Adrenal gland (tissue), 9 donors: ENCODE measurements at regions not wholly inside any gene's neighbourhood (a gene's known extent, or its start where the extent isn't known, plus 50 kb on each side); places are given as distances from the start of the nearest gene placed in this dataset.
"Not testable (repeated sequence)": the region's sequence is repeated elsewhere in the genome, so short reads cannot be mapped to it uniquely, and the experiment has no call there.

Source experiments
- DNase-seq, 7 donors: peaks; one replicate each; pipeline ENCODE4 v3.0.0-alpha.2; 2019 to 2020
- H3K27ac ChIP-seq, 5 donors: fragments of 200-600 bp; sonication (generic) in 4 of 5; 1 replicate in 3 of 5; 2 replicates in 2 of 5; pipeline versions ENCODE4 v1.5.1 to v1.8.0; 2016 to 2020; ENCODE audit warnings: mild to moderate bottlenecking in 1 of 5
- H3K27me3 ChIP-seq: fragments of 200-600 bp; 2 replicates; pipeline ENCODE4 v1.8.0; 2021
- H3K36me3 ChIP-seq, 2 donors: fragments of 200-600 bp; replicated peaks in 1 of 2; 1 replicate in 1 of 2; 2 replicates in 1 of 2; pipeline versions ENCODE4 v1.5.1 to v1.8.0; 2018 to 2022
- H3K4me1 ChIP-seq, 2 donors: fragments of 200-600 bp; replicated peaks in 1 of 2; 1 replicate in 1 of 2; 2 replicates in 1 of 2; pipeline versions ENCODE4 v1.5.1 to v1.8.0; 2018 to 2021
- H3K4me3 ChIP-seq, 4 donors: fragments of 200-600 bp; sonication (generic) in 3 of 4; one replicate each; pipeline ENCODE4 v1.5.1; 2016 to 2018
- H3K9me3 ChIP-seq, 3 donors: fragments of 200-600 bp; sonication (generic) in 1 of 3; replicated peaks in 1 of 3; 1 replicate in 2 of 3; 2 replicates in 1 of 3; pipeline versions ENCODE4 v1.5.1 to v1.8.0; 2016 to 2021
- POLR2A ChIP-seq, 2 donors: fragments of 450-650 bp; IDR thresholded peaks; one replicate each; pipeline ENCODE4 v1.6.1; 2017; ENCODE audit warnings: antibody characterized with exemption in 2 of 2, mild to moderate bottlenecking in 2 of 2, moderate library complexity in 1 of 2
- WGBS, 4 donors: extraction: QIAGEN DNeasy Blood & Tissue Kit in 2 of 4; methylation state at CpG; one replicate each; pipeline versions ENCODE4 v1.1.5 to v1.1.7; 2013 to 2017; 5-methylcytosine and 5-hydroxymethylcytosine counted together
- intact Hi-C, 2 donors: fragments of 100-400 bp; cut with DNase I; formaldehyde crosslinking; loops; one replicate each; pipeline versions ENCODE4 v1.14.1 to v1.15.0; 2022 to 2023
- TF ChIP-seq, protein P1 (sequence below), 6 experiments: fragments of 450-650 bp in 4 of 6; fragments of 200-600 bp in 2 of 6; sonication (generic) in 1 of 6; IDR thresholded peaks; 1 replicate in 5 of 6; 2 replicates in 1 of 6; pipeline versions ENCODE4 v1.5.1 to v1.8.0; 2016 to 2021; ENCODE audit warnings: antibody characterized with exemption in 6 of 6, mild to moderate bottlenecking in 2 of 6, moderate library complexity in 1 of 6
- donor health status: healthy with polysubstance abuse.
- donor health status: Bipolar disorder and iron deficiency.
- donor health status: DM: yes; HTN: yes; CAD: no.
- donor health status: DM: no; HTN: no; CAD: no.
- donor health status: DM: no; HTN: no; CAD: no.

DNA sequence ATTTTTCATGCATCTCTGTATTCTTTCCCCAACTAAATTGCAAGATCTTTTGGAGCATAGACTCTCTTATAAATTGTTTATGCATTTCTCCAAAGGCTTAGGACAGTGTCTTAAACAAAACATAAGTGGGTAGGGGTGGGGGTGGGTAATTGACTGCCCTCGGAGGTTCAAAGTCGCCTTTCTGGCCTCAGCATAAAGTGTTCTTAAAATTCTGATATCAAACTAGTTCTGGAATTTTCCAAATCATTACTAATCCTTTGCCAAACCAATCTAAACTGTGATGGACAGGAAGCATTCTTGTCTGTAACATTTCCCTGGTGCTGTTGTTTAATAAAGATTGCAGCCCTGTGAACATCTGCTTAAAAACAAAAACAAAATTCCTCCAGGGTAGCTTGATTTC, 61.8 kb upstream of the FAT3 start:
- H3K4me1 ChIP-seq: no peaks in the 10 kb centered on the region
- H3K9me3 ChIP-seq: no peaks in the 10 kb centered on the region
- TF ChIP-seq POLR2A (IDR thresholded peaks at IDR 0.05): no peak
- TF ChIP-seq, protein P1, sequence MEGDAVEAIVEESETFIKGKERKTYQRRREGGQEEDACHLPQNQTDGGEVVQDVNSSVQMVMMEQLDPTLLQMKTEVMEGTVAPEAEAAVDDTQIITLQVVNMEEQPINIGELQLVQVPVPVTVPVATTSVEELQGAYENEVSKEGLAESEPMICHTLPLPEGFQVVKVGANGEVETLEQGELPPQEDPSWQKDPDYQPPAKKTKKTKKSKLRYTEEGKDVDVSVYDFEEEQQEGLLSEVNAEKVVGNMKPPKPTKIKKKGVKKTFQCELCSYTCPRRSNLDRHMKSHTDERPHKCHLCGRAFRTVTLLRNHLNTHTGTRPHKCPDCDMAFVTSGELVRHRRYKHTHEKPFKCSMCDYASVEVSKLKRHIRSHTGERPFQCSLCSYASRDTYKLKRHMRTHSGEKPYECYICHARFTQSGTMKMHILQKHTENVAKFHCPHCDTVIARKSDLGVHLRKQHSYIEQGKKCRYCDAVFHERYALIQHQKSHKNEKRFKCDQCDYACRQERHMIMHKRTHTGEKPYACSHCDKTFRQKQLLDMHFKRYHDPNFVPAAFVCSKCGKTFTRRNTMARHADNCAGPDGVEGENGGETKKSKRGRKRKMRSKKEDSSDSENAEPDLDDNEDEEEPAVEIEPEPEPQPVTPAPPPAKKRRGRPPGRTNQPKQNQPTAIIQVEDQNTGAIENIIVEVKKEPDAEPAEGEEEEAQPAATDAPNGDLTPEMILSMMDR (IDR thresholded peaks at IDR 0.05): no peak
- no peak for DNase-seq
- intact Hi-C loops: no loop called here
- no peak overlapping the region for H3K4me3 ChIP-seq
- H3K27ac ChIP-seq: no peak overlapping the region
- 69 to 91% (median 76%) methylated on average over 2 of the region's 2 CpGs for WGBS, 4 donors
- H3K27me3 ChIP-seq: no peaks in the 10 kb centered on the region
- no peaks in the 10 kb centered on the region for H3K36me3 ChIP-seq

DNA sequence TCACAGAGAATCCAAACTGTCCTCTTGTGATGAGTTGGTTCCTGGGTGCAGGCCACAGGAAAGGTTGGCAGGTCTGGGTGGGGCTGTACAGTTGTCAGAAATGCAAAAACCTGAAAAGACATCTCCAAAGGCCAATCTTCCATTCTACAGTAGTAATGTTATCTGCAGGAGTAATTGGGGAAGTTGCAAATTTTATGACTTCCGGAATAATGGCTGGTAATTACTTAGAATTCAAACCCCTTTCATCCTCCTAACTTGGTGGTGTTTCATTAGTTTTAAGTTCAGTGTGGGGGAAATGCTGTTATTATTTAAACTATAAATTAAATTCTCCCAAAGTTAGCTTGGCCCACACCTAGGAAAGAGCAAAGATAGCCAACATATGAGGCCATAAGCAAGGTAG, 64.7 kb upstream of the FAT3 start:
- DNase-seq: no peak
- no peaks in the 10 kb centered on the region for H3K4me1 ChIP-seq
- H3K27ac ChIP-seq: no peak overlapping the region
- intact Hi-C loops: no loop called here
- no peak for TF ChIP-seq POLR2A (IDR thresholded peaks at IDR 0.05)
- TF ChIP-seq, protein P1 (IDR thresholded peaks at IDR 0.05): no peak
- H3K9me3 ChIP-seq: no peaks in the 10 kb centered on the region
- no peaks in the 10 kb centered on the region for H3K27me3 ChIP-seq
- H3K36me3 ChIP-seq: no peaks in the 10 kb centered on the region
- WGBS, 4 donors: 78 to 96% (median 88%) methylated on average over 1 of the region's 1 CpG
- H3K4me3 ChIP-seq: no peak overlapping the region

DNA sequence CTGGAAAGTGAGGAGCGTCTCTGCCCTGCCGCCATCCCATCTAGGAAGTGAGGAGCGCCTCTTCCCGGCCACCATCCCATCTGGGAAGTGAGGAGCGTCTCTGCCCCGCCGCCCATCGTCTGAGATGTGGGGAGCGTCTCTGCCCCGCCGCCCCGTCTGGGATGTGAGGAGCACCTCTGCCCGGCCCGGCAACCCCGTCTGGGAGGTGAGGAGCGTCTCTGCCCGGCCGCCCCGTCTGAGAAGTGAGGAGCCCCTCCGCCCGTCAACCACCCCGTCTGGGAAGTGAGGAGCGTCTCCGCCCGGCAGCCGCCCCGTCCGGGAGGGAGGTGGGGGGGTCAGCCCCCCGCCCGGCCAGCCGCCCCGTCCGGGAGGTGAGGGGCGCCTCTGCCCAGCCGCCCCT, 67.2 kb upstream of the FAT3 start:
- H3K9me3 ChIP-seq, H3K36me3 ChIP-seq, H3K27ac ChIP-seq, H3K4me3 ChIP-seq, H3K27me3 ChIP-seq, H3K4me1 ChIP-seq, DNase-seq, intact Hi-C loops: not testable (repeated sequence)
- WGBS, 4 donors: 93 to 96% (median 95%) methylated on average over 10 to 30 of the region's 35 CpGs

DNA sequence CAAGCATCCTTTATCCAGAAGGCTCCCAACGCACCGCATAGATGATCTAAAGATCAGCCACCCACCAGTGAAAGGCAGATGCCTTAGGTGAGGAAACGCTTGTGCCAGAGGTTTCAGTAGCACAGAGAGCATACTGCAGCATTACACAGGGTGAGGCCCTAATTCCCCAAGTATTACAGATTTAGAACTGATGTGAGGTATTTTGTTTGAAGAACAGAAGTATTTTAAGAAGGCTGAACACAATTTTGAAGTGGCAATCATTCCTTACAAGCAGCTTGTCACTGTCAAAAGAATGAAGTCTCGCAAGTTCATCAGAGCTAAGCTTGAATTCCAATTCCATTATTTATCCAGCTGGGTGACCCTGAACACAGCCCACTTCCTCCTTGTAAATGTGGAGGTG, 70.0 kb upstream of the FAT3 start:
- no peak for TF ChIP-seq POLR2A (IDR thresholded peaks at IDR 0.05)
- TF ChIP-seq, protein P1 (IDR thresholded peaks at IDR 0.05): no peak
- no peak for DNase-seq

DNA sequence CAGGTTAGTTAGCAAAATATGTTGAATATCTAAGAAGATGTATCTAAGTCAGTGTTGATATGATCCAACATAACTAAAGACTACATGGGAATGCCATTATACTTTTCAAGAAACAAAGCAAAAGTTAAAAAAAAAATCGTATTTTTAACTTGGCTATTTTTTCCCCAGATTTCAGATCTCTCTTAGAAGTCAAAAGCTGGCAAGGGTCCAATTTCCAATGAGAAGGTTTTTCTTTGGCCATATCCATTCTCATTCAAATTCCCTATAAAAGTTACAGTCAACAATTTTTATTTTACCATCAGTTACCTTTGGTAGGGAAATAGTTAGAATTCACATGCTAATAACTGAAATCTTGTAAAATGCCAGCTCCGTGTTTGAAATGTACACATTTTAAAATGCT, 70.5 kb upstream of the FAT3 start:
- WGBS, 4 donors: 59 to 67% (median 65%) methylated on average over 2 of the region's 2 CpGs
- intact Hi-C loops: no loop called here
- DNase-seq: no peak
- Histone ChIP-seq H3K36me3 (no peaks in the 10 kb centered on the region), H3K9me3 (no peaks in the 10 kb centered on the region), H3K4me1 (no peaks in the 10 kb centered on the region), H3K27ac (no peak overlapping the region), H3K4me3 (no peak overlapping the region), H3K27me3 (no peaks in the 10 kb centered on the region)
- TF ChIP-seq POLR2A (IDR thresholded peaks at IDR 0.05): no peak
- TF ChIP-seq, protein P1 (IDR thresholded peaks at IDR 0.05): no peak

More for the DNA sequence above, 70.0 kb upstream of the FAT3 start:
- WGBS, 4 donors: 80 to 83% (median 81%) methylated on average over 4 of the region's 4 CpGs
- H3K9me3 ChIP-seq: no peaks in the 10 kb centered on the region
- no peaks in the 10 kb centered on the region for H3K27me3 ChIP-seq
- no peak overlapping the region for H3K27ac ChIP-seq
- H3K4me1 ChIP-seq: no peaks in the 10 kb centered on the region
- no peak overlapping the region for H3K4me3 ChIP-seq
- no peaks in the 10 kb centered on the region for H3K36me3 ChIP-seq
- intact Hi-C loops: no loop called here
